Upper lobe of right lung (tissue), 1 donor: ENCODE measurements at regions not wholly inside any gene's neighbourhood (a gene's known extent, or its start where the extent isn't known, plus 50 kb on each side); places are given as distances from the start of the nearest gene placed in this dataset.
"Not testable (repeated sequence)": the region's sequence is repeated elsewhere in the genome, so short reads cannot be mapped to it uniquely, and the experiment has no call there.

Source experiments
- ATAC-seq: fragments of 200-7000 bp; cut with Tn5 transposase; one replicate; pipeline ENCODE4 v1.9.1; 2020; ENCODE audit warnings: mild to moderate bottlenecking, moderate library complexity
- DNase-seq: peaks from one replicate; pipeline ENCODE4 v3.0.0-alpha.2; 2020
- H3K27ac ChIP-seq: fragments of 200-600 bp; one replicate; pipeline ENCODE4 v1.8.0; 2022
- H3K27me3 ChIP-seq: fragments of 200-600 bp; one replicate; pipeline ENCODE4 v1.8.0; 2022; ENCODE audit warnings: mild to moderate bottlenecking
- H3K36me3 ChIP-seq: fragments of 200-600 bp; one replicate; pipeline ENCODE4 v1.8.0; 2022
- H3K4me1 ChIP-seq: fragments of 200-600 bp; one replicate; pipeline ENCODE4 v1.8.0; 2022
- H3K4me3 ChIP-seq: fragments of 200-600 bp; one replicate; pipeline ENCODE4 v1.8.0; 2022; ENCODE audit warnings: mild to moderate bottlenecking
- H3K9me3 ChIP-seq: fragments of 200-600 bp; one replicate; pipeline ENCODE4 v1.8.0; 2022
- CTCF ChIP-seq: fragments of 200-600 bp; IDR thresholded peaks from one replicate; pipeline ENCODE4 v1.8.0; 2022; ENCODE audit warnings: antibody characterized with exemption
- intact Hi-C: fragments of 100-400 bp; cut with DNase I; formaldehyde crosslinking; loops from one replicate; pipeline ENCODE4 v1.11.0; 2022
- donor health status: DM: no; HTN: yes; CAD: no; lungs with severe emphysema.

DNA sequence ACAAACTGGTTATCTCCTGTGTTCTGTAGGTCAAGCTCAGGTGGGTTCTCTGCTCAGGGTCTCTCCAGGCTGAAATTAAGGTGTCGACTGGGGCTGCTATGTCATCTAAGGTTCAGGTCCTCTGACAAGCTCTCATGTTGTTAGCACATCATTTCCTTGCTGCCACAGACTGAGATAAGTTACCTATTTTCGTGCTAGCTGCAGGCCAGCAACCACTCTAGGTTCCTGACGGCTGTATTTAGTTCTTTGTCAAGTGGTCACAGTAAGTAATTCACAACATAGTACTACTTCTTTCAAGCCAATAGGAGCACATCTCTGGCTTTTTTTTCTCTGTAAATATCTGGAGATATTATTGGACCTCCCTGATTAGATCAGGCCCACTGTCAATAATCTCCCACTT lies 169.3 kb upstream of the CAND1 start:
- Histone ChIP-seq H3K27ac (no peak overlapping the region), H3K27me3 (no peaks in the 10 kb centered on the region), H3K4me3 (no peak overlapping the region), H3K9me3 (no peaks in the 10 kb centered on the region), H3K4me1 (no peaks in the 10 kb centered on the region), H3K36me3 (no peaks in the 10 kb centered on the region)
- no peak for ATAC-seq
- no peak for DNase-seq
- intact Hi-C loops: no loop called here
- no peak for TF ChIP-seq CTCF

DNA sequence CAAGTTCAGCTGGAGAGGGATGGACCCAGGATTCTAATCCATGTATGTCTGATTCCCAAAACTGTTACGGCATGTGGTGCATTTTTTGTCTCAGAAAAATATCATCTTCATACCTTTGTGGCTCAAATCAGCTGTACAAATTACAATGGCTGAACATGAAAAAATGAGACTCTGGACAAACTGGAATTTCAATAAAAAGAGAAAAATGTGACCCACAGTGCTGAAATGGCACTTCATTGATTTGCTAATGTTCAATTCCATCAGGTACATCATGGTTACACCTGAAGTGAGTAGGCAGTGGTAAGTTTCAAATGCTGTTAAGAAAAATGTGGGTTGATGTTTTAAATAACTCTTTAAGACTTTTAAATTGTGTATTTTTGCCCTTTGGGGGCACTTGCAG lies 165.6 kb upstream of the CAND1 start:
- intact Hi-C loops: no loop called here
- H3K4me1 ChIP-seq: no peaks in the 10 kb centered on the region
- DNase-seq (no peak), ATAC-seq (no peak)
- no peak overlapping the region for H3K27ac ChIP-seq
- H3K36me3 ChIP-seq: no peaks in the 10 kb centered on the region
- no peak for TF ChIP-seq CTCF
- no peaks in the 10 kb centered on the region for H3K9me3 ChIP-seq
- H3K4me3 ChIP-seq: no peak overlapping the region
- no peaks in the 10 kb centered on the region for H3K27me3 ChIP-seq

DNA sequence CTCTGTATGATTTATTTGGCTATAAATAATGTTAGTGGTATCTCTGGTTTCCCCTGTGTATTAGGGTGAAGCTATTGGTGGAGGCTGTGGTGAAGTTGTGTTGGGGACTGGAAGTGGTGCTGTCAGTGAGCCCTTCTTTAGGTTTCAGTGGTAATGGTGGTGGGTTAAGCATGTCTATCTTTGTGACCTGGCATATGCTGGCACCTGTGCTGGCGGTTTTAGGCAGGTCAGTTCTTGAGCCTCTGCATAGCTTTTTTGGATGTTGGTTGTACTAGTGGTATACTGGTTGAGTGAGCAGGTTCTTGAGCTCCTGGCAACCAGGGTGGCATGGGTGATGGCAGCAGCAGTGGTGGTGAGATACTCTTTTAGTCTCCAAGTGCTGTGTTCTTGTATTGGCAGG lies 161.9 kb upstream of the CAND1 start:
- Histone ChIP-seq H3K27me3 (no peaks in the 10 kb centered on the region), H3K27ac (no peak overlapping the region), H3K4me1 (no peaks in the 10 kb centered on the region), H3K9me3 (no peaks in the 10 kb centered on the region), H3K4me3 (no peak overlapping the region), H3K36me3 (no peaks in the 10 kb centered on the region)
- intact Hi-C loops: no loop called here
- TF ChIP-seq CTCF: no peak
- ATAC-seq (no peak), DNase-seq (no peak)

DNA sequence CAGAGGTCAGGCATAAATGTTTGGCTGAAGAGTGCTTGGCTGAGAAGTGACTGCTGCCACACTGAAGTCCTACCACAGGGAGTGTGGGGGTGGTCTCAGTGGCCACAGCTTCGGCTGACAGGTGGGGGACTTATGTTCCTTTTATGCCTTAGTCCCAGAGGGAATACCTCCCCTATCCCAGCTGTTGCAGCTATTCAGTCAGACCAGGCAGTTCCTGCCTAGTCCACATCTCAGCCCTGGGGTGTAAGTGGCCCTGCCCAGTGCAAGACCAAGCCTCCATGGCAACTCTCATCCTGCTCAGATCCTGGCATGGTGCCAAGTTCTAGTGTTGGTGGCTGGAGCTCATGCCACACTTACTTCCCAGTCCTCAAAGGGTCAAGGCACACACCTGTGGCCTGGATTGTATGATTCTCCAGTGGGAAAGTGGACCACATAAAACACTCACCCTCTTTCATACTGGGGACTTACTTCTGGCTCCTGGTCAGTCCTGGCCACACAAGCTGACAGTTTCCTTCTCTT lies 161.3 kb upstream of the CAND1 start:
- no peak for ATAC-seq

DNA sequence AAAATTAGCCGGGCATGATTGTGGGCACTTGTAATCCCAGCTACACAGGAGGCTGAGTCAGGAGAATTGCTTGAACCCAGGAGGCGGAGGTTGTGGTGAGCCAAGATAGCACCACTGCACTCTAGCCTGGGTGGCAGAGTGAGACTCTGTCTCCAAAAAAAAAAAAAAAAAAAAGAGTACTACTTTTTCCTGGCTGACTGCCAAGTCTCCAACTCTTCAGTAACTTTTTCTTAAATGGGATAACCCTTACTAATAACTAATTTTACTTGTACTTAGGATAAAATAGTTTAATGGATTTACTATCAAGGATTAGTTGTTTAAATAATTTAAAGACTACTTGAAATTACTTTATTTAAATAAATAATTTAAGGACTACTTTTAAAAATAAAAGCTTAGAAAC lies 158.8 kb upstream of the CAND1 start:
- H3K27me3 ChIP-seq, H3K36me3 ChIP-seq, DNase-seq, H3K4me1 ChIP-seq, H3K27ac ChIP-seq, H3K9me3 ChIP-seq, H3K4me3 ChIP-seq, ATAC-seq, intact Hi-C loops: not testable (repeated sequence)

More for the DNA sequence above, 161.3 kb upstream of the CAND1 start:
- Histone ChIP-seq H3K27me3 (no peaks in the 10 kb centered on the region), H3K4me3 (no peak overlapping the region), H3K36me3 (no peaks in the 10 kb centered on the region), H3K9me3 (no peaks in the 10 kb centered on the region), H3K4me1 (no peaks in the 10 kb centered on the region), H3K27ac (no peak overlapping the region)
- no peak for TF ChIP-seq CTCF
- no peak for DNase-seq
- intact Hi-C loops: no loop called here

- Histone ChIP-seq H3K27me3 (no peaks in the 10 kb centered on the region), H3K9me3 (no peaks in the 10 kb centered on the region), H3K4me1 (no peaks in the 10 kb centered on the region), H3K27ac (no peak overlapping the region), H3K36me3 (no peaks in the 10 kb centered on the region), H3K4me3 (no peak overlapping the region)
- ATAC-seq: peak; percentile 29
- DNase-seq: no peak
- TF ChIP-seq CTCF: no peak
- intact Hi-C loops: no loop called here
These were observed 158.0 kb upstream of the CAND1 start for GRCh38 chr12:67111182-67111581.
